Spleen (tissue), 7 donors: ENCODE measurements at regions not wholly inside any gene's neighbourhood (a gene's known extent, or its start where the extent isn't known, plus 50 kb on each side); places are given as distances from the start of the nearest gene placed in this dataset.

Source experiments
- POLR2A ChIP-seq, 3 donors: fragments of 450-650 bp; IDR thresholded peaks; one replicate each; pipeline ENCODE4 v1.5.1; 2017; ENCODE audit warnings: antibody characterized with exemption in 3 of 3, mild to moderate bottlenecking in 1 of 3
- POLR2AphosphoS5 ChIP-seq, 3 donors: sonication (generic); formaldehyde crosslinking; IDR thresholded peaks; one replicate each; pipeline ENCODE4 v1.5.1; 2017; ENCODE audit warnings: antibody characterized with exemption in 3 of 3
- TF ChIP-seq, protein P1 (sequence below), 11 experiments: fragments of 200-600 bp in 7 of 11; fragments of 450-650 bp in 4 of 11; sonication (generic) in 4 of 11; IDR thresholded peaks in 8 of 11; conservative IDR thresholded peaks in 3 of 11; 1 replicate in 7 of 11; 2 replicates in 4 of 11; pipeline versions ENCODE4 v1.4.0 to v1.8.0; 2016 to 2021; ENCODE audit warnings: antibody characterized with exemption in 11 of 11, inconsistent platforms in 4 of 11, mild to moderate bottlenecking in 1 of 11
- donor health status: DM: no; HTN: no; CAD: no; lungs with moderate emphysema.
- donor health status: DM: no; HTN: no; CAD: no.
- donor health status: DM: no; HTN: no; CAD: no.

DNA sequence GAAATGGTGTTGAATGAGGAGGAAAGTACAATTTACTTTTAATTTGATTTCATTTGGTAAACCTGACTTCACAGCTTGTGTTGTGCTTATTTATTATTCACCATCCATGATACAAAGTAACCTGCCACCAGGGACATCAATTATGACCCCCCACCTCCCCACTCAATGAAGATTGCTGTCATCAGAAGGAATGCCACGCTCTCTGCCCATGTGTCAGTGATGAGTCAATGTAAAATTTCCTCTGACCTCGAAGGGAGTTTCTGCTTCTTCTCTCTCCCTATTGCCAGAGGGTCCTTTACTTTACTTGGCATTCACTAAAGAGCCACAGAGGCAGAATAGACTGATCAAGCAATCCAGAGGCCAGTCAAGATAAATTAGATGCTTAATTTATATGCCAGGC, 759.7 kb downstream of the CDH11 start:
- TF ChIP-seq, protein P1, sequence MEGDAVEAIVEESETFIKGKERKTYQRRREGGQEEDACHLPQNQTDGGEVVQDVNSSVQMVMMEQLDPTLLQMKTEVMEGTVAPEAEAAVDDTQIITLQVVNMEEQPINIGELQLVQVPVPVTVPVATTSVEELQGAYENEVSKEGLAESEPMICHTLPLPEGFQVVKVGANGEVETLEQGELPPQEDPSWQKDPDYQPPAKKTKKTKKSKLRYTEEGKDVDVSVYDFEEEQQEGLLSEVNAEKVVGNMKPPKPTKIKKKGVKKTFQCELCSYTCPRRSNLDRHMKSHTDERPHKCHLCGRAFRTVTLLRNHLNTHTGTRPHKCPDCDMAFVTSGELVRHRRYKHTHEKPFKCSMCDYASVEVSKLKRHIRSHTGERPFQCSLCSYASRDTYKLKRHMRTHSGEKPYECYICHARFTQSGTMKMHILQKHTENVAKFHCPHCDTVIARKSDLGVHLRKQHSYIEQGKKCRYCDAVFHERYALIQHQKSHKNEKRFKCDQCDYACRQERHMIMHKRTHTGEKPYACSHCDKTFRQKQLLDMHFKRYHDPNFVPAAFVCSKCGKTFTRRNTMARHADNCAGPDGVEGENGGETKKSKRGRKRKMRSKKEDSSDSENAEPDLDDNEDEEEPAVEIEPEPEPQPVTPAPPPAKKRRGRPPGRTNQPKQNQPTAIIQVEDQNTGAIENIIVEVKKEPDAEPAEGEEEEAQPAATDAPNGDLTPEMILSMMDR (IDR thresholded peaks at IDR 0.05 in 8 of 11, conservative IDR thresholded peaks at IDR 0.05 in 3 of 11): no peak
- TF ChIP-seq POLR2A (IDR thresholded peaks at IDR 0.05): no peak
- no peak for TF ChIP-seq POLR2AphosphoS5 (IDR thresholded peaks at IDR 0.05)
